ENCODE measurements at regions not wholly inside any gene's neighbourhood (a gene's known extent, or its start where the extent isn't known, plus 50 kb on each side); places are given as distances from the start of the nearest gene placed in this dataset.

DNA sequence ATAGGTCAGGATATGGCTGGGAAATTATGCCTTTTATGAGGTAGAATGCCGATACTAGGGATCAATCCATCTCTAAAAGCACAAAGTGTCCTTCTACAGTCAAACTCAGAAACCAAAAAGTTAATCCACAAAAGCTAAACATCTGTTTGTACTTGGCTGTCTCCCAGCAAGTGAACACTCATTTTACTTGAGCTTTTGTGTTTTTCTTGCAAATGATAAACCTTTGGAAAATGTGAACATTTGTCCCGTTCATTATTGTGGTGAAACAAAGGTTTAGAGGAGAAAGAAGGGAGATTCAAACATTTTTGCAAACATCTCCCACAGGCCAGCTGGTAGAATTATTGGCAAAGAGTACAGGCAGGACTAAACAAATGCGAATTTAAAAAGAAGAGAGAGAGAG lies 300.6 kb upstream of the SPANXN1 start:
- no peak for TF ChIP-seq ATF2 (IDR thresholded peaks at IDR 0.05; ENCODE audit: low read length)
- TF ChIP-seq CREB1 (IDR thresholded peaks at IDR 0.05), result no peak
- no peak for TF ChIP-seq BCL11A (IDR thresholded peaks at IDR 0.05; ENCODE audit: low read depth in 2 of 2, low read length in 2 of 2)
- no peak for TF ChIP-seq ASH2L (IDR thresholded peaks at IDR 0.05; ENCODE audit: low read length)
- TF ChIP-seq CTCF (IDR thresholded peaks at IDR 0.05; ENCODE audit: control extremely low read depth in 1 of 3, insufficient read depth in 1 of 3, low read depth in 1 of 3, low read length in 3 of 3), result no peak
- no peak for TF ChIP-seq TAF1 (IDR thresholded peaks at IDR 0.05; ENCODE audit: low read depth, low read length)
- no peak for TF ChIP-seq POLR2A (IDR thresholded peaks at IDR 0.05; ENCODE audit: control extremely low read depth in 1 of 2, low read depth in 2 of 2, low read length in 2 of 2)
- no peak for TF ChIP-seq YY1 (IDR thresholded peaks at IDR 0.05; ENCODE audit: low read depth, low read length)
- no peak for TF ChIP-seq POLR2AphosphoS5 (IDR thresholded peaks at IDR 0.05; ENCODE audit: low read depth, low read length)
- no peak for TF ChIP-seq MAX (IDR thresholded peaks at IDR 0.05)
- no peak for TF ChIP-seq SIN3A (conservative IDR thresholded peaks at IDR 0.05 in 1 of 2, IDR thresholded peaks at IDR 0.05 in 1 of 2; ENCODE audit: low read depth in 1 of 2, low read length in 2 of 2)
- no peak for TF ChIP-seq EZH2 (IDR thresholded peaks at IDR 0.05; ENCODE audit: low read depth, low read length, severe bottlenecking)

Measured in H1 (cell line).